Type B pancreatic cell (in vitro differentiated cells): ENCODE measurements at regions not wholly inside any gene's neighbourhood (a gene's known extent, or its start where the extent isn't known, plus 50 kb on each side); places are given as distances from the start of the nearest gene placed in this dataset.
"Not testable (repeated sequence)": the region's sequence is repeated elsewhere in the genome, so short reads cannot be mapped to it uniquely, and the experiment has no call there.

Source experiments
- DNase-seq: peaks from one replicate; pipeline ENCODE4 v3.0.0; 2021; ENCODE audit warnings: mixed read lengths; ENCODE audit not compliant: unreplicated experiment; ENCODE audit errors: extremely low spot score
- H3K27ac Mint-ChIP-seq: 2 replicates; pipeline ENCODE4 v1.8.0; 2021; ENCODE audit warnings: mild to moderate bottlenecking, mixed read lengths
- H3K27me3 Mint-ChIP-seq: 2 replicates; pipeline ENCODE4 v1.8.0; 2021; ENCODE audit warnings: mixed read lengths
- H3K36me3 Mint-ChIP-seq: 2 replicates; pipeline ENCODE4 v1.8.0; 2021; ENCODE audit warnings: mixed read lengths
- H3K4me1 Mint-ChIP-seq: one replicate; pipeline ENCODE4 v1.8.0; 2021; ENCODE audit warnings: mixed read lengths; ENCODE audit not compliant: unreplicated experiment
- H3K4me3 Mint-ChIP-seq: 2 replicates; pipeline ENCODE4 v1.8.0; 2021; ENCODE audit warnings: mild to moderate bottlenecking, mixed read lengths
- H3K9me3 Mint-ChIP-seq: 2 replicates; pipeline ENCODE4 v1.8.0; 2021; ENCODE audit warnings: mixed read lengths
- TF ChIP-seq, protein P1 (sequence below): fragments of 200-600 bp; sonication (generic); conservative IDR thresholded peaks from 2 replicates; pipeline ENCODE4 v1.5.0; 2021; ENCODE audit warnings: antibody characterized with exemption, mild to moderate bottlenecking

DNA sequence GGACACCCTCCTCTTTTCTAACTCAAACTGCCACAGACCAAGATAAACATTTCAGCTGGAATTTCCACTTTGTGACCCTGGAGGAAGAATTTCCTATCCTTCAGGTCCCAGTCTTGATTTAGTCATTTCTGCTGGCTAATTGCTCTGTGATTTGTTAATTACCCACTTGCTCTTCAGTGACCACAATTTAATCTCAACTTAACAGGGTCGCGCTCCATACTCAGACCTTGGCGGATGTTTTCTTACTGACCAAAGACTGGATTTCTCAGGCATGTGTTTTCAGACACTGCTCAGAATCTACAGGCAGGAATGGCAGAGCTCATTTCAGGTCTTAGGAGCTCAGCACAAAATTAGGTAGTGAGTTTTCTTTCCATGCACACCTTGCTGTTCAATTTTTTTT lies 188.9 kb downstream of the ASMT start:
- no peak for DNase-seq
- Mint-ChIP-seq H3K27me3 (no peaks in the 10 kb centered on the region), H3K4me1 (peaks cover 8% of the 10 kb centered on the region), H3K36me3 (no peaks in the 10 kb centered on the region), H3K27ac (no peak overlapping the region), H3K9me3 (no peaks in the 10 kb centered on the region), H3K4me3 (no peak overlapping the region)
- TF ChIP-seq, protein P1, sequence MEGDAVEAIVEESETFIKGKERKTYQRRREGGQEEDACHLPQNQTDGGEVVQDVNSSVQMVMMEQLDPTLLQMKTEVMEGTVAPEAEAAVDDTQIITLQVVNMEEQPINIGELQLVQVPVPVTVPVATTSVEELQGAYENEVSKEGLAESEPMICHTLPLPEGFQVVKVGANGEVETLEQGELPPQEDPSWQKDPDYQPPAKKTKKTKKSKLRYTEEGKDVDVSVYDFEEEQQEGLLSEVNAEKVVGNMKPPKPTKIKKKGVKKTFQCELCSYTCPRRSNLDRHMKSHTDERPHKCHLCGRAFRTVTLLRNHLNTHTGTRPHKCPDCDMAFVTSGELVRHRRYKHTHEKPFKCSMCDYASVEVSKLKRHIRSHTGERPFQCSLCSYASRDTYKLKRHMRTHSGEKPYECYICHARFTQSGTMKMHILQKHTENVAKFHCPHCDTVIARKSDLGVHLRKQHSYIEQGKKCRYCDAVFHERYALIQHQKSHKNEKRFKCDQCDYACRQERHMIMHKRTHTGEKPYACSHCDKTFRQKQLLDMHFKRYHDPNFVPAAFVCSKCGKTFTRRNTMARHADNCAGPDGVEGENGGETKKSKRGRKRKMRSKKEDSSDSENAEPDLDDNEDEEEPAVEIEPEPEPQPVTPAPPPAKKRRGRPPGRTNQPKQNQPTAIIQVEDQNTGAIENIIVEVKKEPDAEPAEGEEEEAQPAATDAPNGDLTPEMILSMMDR, result no peak

DNA sequence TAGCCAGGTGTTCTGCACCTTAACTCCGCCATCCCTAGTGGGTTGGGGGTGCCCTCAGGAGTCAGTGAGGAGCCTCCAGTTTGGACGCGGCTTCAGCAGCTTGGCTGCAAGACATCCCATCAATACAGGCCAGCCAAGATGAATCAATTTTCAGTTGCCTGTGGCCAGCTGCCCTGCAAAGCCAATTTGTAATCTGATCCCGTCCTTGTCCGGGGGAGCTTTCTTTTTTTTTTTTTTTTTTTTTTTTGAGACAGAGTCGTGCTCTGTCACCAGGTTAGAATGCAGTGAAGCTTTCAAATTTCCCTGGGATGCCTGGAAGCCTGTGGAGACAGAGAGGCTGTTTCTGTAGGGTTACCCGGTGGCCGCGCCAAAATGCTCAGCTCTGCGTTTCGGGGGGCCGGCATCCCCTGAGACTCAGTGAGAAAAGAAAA lies 192.5 kb downstream of the ASMT start:
- TF ChIP-seq, protein P1, result no peak
- H3K9me3 Mint-ChIP-seq, result no peaks in the 10 kb centered on the region
- H3K27ac Mint-ChIP-seq, result peak overlapping the region; percentile 43
- no peaks in the 10 kb centered on the region for H3K27me3 Mint-ChIP-seq
- H3K4me3 Mint-ChIP-seq, result peak overlapping the region; percentile 79
- H3K36me3 Mint-ChIP-seq, result no peaks in the 10 kb centered on the region
- DNase-seq, result peak; percentile 55
- H3K4me1 Mint-ChIP-seq, result peaks cover 11% of the 10 kb centered on the region

DNA sequence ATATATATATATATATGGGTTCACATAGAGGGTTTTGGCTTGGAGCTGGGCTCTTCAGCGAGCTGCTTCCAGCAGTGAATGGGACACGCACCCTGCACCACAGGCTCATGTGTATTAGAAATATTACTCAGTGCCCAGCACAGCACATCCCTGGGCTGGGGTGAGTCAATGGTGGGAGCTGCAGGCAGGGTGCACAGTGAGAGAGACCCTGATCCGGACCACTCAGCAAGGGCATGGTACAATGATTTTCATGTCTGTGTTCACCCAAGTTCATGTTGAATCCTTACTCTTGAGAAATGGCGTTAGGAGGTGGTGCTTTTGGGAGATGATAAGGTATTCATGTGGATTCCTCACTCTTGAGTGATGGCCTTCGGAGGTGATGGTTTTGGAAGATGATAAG lies 194.7 kb downstream of the ASMT start:
- TF ChIP-seq, protein P1, result no peak
- H3K9me3 Mint-ChIP-seq, result no peaks in the 10 kb centered on the region

DNA sequence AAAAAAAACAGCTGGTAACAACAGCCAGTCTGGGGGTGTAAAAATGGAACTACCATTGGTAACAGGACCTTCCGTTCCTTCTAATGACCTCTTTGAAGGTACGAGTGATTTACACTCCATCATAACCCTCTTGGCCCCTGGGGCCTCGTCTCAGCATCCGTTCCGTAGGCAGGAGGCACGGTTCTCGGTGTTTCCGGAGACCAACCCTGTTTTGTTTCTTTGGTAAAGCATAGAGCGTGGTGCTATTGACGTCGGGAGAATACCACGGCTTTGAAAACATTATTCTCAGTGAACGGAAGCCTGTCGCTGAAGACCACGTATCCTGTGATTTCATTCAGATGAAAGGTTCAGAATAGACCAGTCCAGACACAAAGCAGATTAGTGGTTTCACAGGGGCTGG lies 198.9 kb downstream of the ASMT start:
- TF ChIP-seq, protein P1, result no peak

More for the DNA sequence above, 194.7 kb downstream of the ASMT start:
- H3K36me3 Mint-ChIP-seq, result no peaks in the 10 kb centered on the region
- H3K27me3 Mint-ChIP-seq, result no peaks in the 10 kb centered on the region
- H3K4me3 Mint-ChIP-seq, result no peak overlapping the region
- H3K27ac Mint-ChIP-seq, result no peak overlapping the region
- H3K4me1 Mint-ChIP-seq, result peaks cover 11% of the 10 kb centered on the region
- DNase-seq, result no peak

DNA sequence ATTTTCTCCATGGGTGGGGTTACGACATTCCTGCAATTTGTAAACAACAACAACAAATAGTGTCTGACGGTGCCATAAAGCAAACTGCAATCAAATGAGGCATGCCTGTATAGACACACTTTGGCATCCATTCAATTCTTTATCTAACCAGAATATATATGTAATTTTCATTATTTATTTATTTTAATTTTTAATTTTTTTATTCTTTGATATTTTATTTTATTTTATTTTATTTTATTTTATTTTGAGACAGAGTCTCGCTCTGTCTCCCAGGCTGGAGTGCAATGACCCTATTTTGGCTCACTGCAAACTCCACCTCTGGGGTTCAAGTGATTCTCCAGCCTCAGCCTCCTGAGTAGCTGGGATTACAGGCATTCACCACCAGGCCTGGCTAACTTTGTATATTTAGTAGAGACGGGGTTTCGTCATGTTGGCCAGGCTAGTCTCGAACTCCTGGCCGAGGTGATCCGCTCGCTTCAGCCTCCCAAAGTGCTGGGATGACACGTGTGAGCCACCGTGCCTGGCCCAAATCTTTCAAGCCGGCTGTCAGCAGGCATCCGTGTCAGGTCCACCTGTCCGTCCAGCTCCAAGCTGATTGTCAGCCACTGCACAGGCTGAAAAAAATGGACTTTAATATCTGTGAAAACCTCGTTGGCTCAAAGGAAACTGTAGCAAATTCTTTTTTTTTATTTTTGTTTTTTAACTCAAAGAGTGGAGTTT lies 200.8 kb downstream of the ASMT start:
- DNase-seq, result peak; percentile 40
- Mint-ChIP-seq H3K4me1 (peaks cover 3% of the 10 kb centered on the region), H3K9me3 (peaks cover 6% of the 10 kb centered on the region), H3K36me3 (no peaks in the 10 kb centered on the region), H3K27ac (no peak overlapping the region), H3K4me3 (no peak overlapping the region), H3K27me3 (no peaks in the 10 kb centered on the region)
- TF ChIP-seq, protein P1, result no peak

More for the DNA sequence above, 198.9 kb downstream of the ASMT start:
- peaks cover 3% of the 10 kb centered on the region for H3K4me1 Mint-ChIP-seq
- H3K27me3 Mint-ChIP-seq, result no peaks in the 10 kb centered on the region
- H3K9me3 Mint-ChIP-seq, result peaks cover 6% of the 10 kb centered on the region
- H3K27ac Mint-ChIP-seq, result no peak overlapping the region
- H3K4me3 Mint-ChIP-seq, result no peak overlapping the region
- H3K36me3 Mint-ChIP-seq, result no peaks in the 10 kb centered on the region
- peak; percentile 37 for DNase-seq

DNA sequence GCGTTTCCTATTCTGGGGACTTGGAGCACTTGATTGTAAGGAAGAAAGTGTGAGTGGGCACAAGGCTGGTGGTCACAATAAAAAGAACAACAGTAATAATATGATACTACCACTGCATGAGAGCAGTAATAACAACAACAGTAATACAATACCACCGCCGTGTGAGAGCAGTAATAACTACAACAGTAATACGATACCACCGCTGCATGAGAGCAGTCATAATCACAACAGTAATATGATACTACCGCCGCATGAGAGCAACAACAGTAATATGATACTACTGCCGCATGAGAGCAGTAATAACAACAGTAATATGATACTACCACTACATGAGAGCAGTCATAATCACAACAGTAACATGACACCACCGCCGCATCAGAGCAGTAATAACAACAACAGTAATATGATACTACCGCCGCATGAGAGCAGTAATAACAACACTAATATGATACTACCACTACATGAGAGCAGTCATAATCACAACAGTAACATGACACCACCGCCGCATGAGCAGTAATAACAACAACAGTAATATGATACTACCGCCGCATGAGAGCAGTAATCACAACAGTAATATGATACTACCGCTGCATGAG lies 201.6 kb downstream of the ASMT start:
- H3K27ac Mint-ChIP-seq, H3K36me3 Mint-ChIP-seq, H3K9me3 Mint-ChIP-seq, H3K4me1 Mint-ChIP-seq, H3K27me3 Mint-ChIP-seq, DNase-seq, H3K4me3 Mint-ChIP-seq: not testable (repeated sequence)
